A549 (cell line): ENCODE measurements at regions not wholly inside any gene's neighbourhood (a gene's known extent, or its start where the extent isn't known, plus 50 kb on each side); places are given as distances from the start of the nearest gene placed in this dataset.
"Not testable (repeated sequence)": the region's sequence is repeated elsewhere in the genome, so short reads cannot be mapped to it uniquely, and the experiment has no call there.

ENCODE experiments used
- CBX8 ChIP-seq: fragments of 200-600 bp; sonication (generic); IDR thresholded peaks from 2 replicates; pipeline ENCODE4 v1.6.1; 2016
- CHD2 ChIP-seq: fragments of 150-350 bp; IDR thresholded peaks from 2 replicates; pipeline ENCODE4 v1.6.1; 2014; ENCODE audit warnings: low read length; ENCODE audit not compliant: partially characterized antibody
- GATA3 ChIP-seq: IDR thresholded peaks from 2 replicates; pipeline ENCODE4 v1.6.1; 2012; ENCODE audit warnings: borderline replicate concordance
- MAZ ChIP-seq: fragments of 150-350 bp; IDR thresholded peaks from 2 replicates; pipeline ENCODE4 v1.6.1; 2014; ENCODE audit warnings: antibody characterized with exemption, low read depth, low read length, borderline replicate concordance
- POLR2A ChIP-seq: IDR thresholded peaks from 2 replicates; pipeline ENCODE4 v1.6.1; 2012; ENCODE audit warnings: mild to moderate bottlenecking, low read length
- POLR2AphosphoS2 ChIP-seq: conservative IDR thresholded peaks from 2 replicates; pipeline ENCODE4 v1.6.1; 2012; ENCODE audit warnings: low read length, improper control_type of control experiment, inconsistent platforms
- RFX5 ChIP-seq: fragments of 450-650 bp; IDR thresholded peaks from 2 replicates; pipeline ENCODE4 v1.7.1; 2014; ENCODE audit warnings: antibody characterized with exemption, mild to moderate bottlenecking, moderate library complexity
- SMC3 ChIP-seq: fragments of >200 bp; sonication (Bioruptor Twin); formaldehyde crosslinking; IDR thresholded peaks from 3 replicates; pipeline ENCODE4 v1.6.1; 2018; ENCODE audit warnings: inconsistent platforms
- TF ChIP-seq, protein P1 (sequence below): fragments of >200 bp; sonication (Bioruptor Twin); formaldehyde crosslinking; IDR thresholded peaks from 3 replicates; pipeline ENCODE4 v1.5.1; 2016

- TF ChIP-seq, protein P1, sequence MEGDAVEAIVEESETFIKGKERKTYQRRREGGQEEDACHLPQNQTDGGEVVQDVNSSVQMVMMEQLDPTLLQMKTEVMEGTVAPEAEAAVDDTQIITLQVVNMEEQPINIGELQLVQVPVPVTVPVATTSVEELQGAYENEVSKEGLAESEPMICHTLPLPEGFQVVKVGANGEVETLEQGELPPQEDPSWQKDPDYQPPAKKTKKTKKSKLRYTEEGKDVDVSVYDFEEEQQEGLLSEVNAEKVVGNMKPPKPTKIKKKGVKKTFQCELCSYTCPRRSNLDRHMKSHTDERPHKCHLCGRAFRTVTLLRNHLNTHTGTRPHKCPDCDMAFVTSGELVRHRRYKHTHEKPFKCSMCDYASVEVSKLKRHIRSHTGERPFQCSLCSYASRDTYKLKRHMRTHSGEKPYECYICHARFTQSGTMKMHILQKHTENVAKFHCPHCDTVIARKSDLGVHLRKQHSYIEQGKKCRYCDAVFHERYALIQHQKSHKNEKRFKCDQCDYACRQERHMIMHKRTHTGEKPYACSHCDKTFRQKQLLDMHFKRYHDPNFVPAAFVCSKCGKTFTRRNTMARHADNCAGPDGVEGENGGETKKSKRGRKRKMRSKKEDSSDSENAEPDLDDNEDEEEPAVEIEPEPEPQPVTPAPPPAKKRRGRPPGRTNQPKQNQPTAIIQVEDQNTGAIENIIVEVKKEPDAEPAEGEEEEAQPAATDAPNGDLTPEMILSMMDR, result not testable (repeated sequence)
- not testable (repeated sequence) for TF ChIP-seq POLR2A, POLR2AphosphoS2, SMC3, CBX8, MAZ, RFX5, CHD2, GATA3
Measured at GRCh38 chr1:83410746-83411413, 588.1 kb downstream of the TTLL7 start.
